H4 (cell line): ENCODE measurements at regions not wholly inside any gene's neighbourhood (a gene's known extent, or its start where the extent isn't known, plus 50 kb on each side); places are given as distances from the start of the nearest gene placed in this dataset.
"Not testable (repeated sequence)": the region's sequence is repeated elsewhere in the genome, so short reads cannot be mapped to it uniquely, and the experiment has no call there.

Experiments
- DNase-seq: peaks from one replicate; pipeline ENCODE4 v3.0.0-alpha.2; 2015; ENCODE audit warnings: low spot score

- no peak for DNase-seq
Measured at GRCh38 chr2:65957886-65958285, 477.0 kb upstream of the MEIS1 start.

GRCh38 chr2:65957454-65957853, 477.5 kb upstream of the MEIS1 start:
- DNase-seq: no peak

- no peak for DNase-seq
Measured at GRCh38 chr2:65955259-65955658, 479.7 kb upstream of the MEIS1 start.

- DNase-seq: no peak
Measured at GRCh38 chr2:65952966-65953761, 481.8 kb upstream of the MEIS1 start.

- no peak for DNase-seq
Measured at GRCh38 chr2:65944213-65944612, 490.7 kb upstream of the MEIS1 start.

- DNase-seq: no peak
Measured at GRCh38 chr2:65943099-65943786, 491.7 kb upstream of the MEIS1 start.

- DNase-seq: no peak
Measured at GRCh38 chr2:65940856-65941255, 494.1 kb upstream of the MEIS1 start.

- DNase-seq: no peak
Measured at GRCh38 chr2:65939687-65940086, 495.2 kb upstream of the MEIS1 start.

GRCh38 chr2:65937379-65938160, 497.4 kb upstream of the MEIS1 start:
- no peak for DNase-seq

- DNase-seq: no peak
Measured at GRCh38 chr2:65934992-65935629, 499.8 kb upstream of the MEIS1 start.

GRCh38 chr2:65932571-65932970, 500.2 kb upstream of the SPRED2 start:
- no peak for DNase-seq

GRCh38 chr2:65931056-65931455, 498.7 kb upstream of the SPRED2 start:
- DNase-seq: no peak

GRCh38 chr2:65930259-65930658, 497.9 kb upstream of the SPRED2 start:
- DNase-seq: no peak

GRCh38 chr2:65929664-65930063, 497.3 kb upstream of the SPRED2 start:
- not testable (repeated sequence) for DNase-seq

GRCh38 chr2:65922794-65923193, 490.4 kb upstream of the SPRED2 start:
- no peak for DNase-seq

- no peak for DNase-seq
Measured at GRCh38 chr2:65922030-65922429, 489.6 kb upstream of the SPRED2 start.

GRCh38 chr2:65921116-65921515, 488.7 kb upstream of the SPRED2 start:
- no peak for DNase-seq

- no peak for DNase-seq
Measured at GRCh38 chr2:65920659-65921058, 488.3 kb upstream of the SPRED2 start.

- DNase-seq: no peak
Measured at GRCh38 chr2:65919550-65920188, 487.3 kb upstream of the SPRED2 start.

- DNase-seq: no peak
Measured at GRCh38 chr2:65918760-65919187, 486.4 kb upstream of the SPRED2 start.

- DNase-seq: no peak
Measured at GRCh38 chr2:65917986-65918385, 485.6 kb upstream of the SPRED2 start.
